NB4 (cell line): ENCODE measurements at regions not wholly inside any gene's neighbourhood (a gene's known extent, or its start where the extent isn't known, plus 50 kb on each side); places are given as distances from the start of the nearest gene placed in this dataset.

ENCODE experiments used
- DNase-seq: peaks from one replicate; pipeline ENCODE4 v3.0.0; 2010; ENCODE audit warnings: low read depth
- H3K4me3 ChIP-seq: one replicate; pipeline ENCODE4 v1.5.1; 2011; ENCODE audit warnings: mild to moderate bottlenecking, low read depth, low read length, moderate library complexity
- MYC ChIP-seq: IDR thresholded peaks from 2 replicates; pipeline ENCODE4 v1.6.1; 2011; ENCODE audit warnings: low read depth, low read length
- POLR2A ChIP-seq: IDR thresholded peaks from 2 replicates; pipeline ENCODE4 v1.6.1; 2011; ENCODE audit warnings: mild to moderate bottlenecking; ENCODE audit not compliant: insufficient read length; ENCODE audit errors: extremely low read depth
- TF ChIP-seq, protein P1 (sequence below): IDR thresholded peaks from one replicate; pipeline ENCODE4 v1.5.1; 2012; ENCODE audit warnings: low read depth, low read length
- TF ChIP-seq, protein P2 (sequence below): IDR thresholded peaks from 2 replicates; pipeline ENCODE4 v1.6.1; 2011; ENCODE audit warnings: low read depth, low read length

DNA sequence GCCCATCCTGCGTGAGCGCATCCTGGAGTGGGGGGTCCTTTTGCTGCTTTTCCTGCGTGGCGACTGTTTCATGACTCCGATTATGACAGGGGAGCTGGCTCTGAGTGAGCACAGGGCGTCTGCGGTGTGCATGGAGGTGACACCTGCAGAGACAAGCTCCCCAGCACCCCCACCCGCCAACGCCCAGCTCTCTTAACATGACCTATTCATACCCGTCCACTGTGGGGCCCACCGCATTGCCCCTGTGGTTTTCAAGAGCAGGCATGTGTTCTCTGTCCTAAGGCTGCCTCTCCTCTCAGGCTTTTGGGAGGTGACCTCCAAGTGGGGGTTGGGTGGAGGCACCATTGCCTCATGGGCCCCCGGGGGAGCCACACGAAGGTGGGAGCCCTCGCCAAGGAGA is 500.7 kb downstream of the TCERG1L start:
- TF ChIP-seq, protein P1, sequence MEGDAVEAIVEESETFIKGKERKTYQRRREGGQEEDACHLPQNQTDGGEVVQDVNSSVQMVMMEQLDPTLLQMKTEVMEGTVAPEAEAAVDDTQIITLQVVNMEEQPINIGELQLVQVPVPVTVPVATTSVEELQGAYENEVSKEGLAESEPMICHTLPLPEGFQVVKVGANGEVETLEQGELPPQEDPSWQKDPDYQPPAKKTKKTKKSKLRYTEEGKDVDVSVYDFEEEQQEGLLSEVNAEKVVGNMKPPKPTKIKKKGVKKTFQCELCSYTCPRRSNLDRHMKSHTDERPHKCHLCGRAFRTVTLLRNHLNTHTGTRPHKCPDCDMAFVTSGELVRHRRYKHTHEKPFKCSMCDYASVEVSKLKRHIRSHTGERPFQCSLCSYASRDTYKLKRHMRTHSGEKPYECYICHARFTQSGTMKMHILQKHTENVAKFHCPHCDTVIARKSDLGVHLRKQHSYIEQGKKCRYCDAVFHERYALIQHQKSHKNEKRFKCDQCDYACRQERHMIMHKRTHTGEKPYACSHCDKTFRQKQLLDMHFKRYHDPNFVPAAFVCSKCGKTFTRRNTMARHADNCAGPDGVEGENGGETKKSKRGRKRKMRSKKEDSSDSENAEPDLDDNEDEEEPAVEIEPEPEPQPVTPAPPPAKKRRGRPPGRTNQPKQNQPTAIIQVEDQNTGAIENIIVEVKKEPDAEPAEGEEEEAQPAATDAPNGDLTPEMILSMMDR = no peak
- TF ChIP-seq, protein P2, sequence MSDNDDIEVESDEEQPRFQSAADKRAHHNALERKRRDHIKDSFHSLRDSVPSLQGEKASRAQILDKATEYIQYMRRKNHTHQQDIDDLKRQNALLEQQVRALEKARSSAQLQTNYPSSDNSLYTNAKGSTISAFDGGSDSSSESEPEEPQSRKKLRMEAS = no peak
- TF ChIP-seq MYC (no peak), POLR2A (no peak)
- H3K4me3 ChIP-seq = no peak overlapping the region
- DNase-seq = no peak

DNA sequence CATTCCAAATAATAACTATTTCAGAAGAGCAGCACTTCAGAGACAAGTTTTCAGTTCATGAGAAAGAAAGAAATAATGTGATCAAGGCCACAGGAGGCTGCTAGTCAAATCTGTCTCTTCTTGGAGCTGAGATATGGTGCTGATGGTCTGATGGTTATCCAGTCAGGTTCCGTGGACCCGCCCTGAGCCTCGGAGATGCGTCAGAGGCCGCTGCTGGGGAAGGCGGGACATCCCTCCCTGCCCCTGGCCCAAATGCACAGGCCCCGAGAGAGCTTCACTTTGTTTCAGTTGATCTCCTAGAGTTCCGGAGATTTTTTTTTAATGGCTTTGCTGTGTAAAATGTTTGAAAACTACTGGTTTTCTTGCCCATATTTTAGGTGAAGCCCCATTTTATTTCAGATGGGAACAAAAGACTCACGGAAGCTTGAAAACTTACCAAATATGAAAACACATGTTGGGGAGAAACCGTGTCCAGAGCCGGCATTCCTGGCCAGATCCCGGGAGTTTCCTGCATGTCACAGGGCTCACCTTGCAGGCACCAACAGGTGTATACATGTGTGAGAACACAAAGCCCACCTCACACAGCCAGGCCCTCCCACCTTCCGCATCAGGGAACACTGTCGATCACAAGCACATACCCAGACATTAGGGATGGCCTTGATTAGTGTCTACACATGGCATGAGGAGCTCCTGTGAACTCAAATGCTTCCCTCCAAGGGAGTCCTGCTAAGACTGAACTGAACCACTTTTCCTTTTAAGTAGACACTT is 499.0 kb downstream of the TCERG1L start:
- no peak for DNase-seq
- no peak overlapping the region for H3K4me3 ChIP-seq
- TF ChIP-seq, protein P2 = no peak
- no peak for TF ChIP-seq MYC
- TF ChIP-seq, protein P1 = no peak
- TF ChIP-seq POLR2A = no peak

DNA sequence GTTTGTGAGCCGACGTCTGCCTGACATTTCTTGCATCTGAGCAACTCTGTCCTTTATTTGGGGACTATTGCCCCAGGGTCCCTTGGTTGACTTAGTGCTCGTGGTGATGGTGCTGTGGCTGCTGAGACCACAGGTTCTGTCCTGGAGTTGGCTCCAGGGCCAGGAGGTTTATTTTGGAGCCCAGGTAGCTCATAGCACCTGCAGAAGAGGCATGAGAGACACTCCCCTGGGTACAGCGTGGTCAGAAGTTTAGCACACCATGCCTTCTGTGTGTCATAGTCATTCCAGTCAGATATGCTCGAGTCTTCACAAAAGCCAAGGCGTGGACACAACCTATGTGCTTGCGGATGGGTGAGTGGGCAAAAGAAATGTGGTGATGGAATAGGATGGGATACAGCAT is 496.9 kb downstream of the TCERG1L start:
- TF ChIP-seq MYC (no peak), POLR2A (no peak)
- TF ChIP-seq, protein P2 = no peak
- TF ChIP-seq, protein P1 = no peak
- no peak for DNase-seq
- H3K4me3 ChIP-seq = no peak overlapping the region

DNA sequence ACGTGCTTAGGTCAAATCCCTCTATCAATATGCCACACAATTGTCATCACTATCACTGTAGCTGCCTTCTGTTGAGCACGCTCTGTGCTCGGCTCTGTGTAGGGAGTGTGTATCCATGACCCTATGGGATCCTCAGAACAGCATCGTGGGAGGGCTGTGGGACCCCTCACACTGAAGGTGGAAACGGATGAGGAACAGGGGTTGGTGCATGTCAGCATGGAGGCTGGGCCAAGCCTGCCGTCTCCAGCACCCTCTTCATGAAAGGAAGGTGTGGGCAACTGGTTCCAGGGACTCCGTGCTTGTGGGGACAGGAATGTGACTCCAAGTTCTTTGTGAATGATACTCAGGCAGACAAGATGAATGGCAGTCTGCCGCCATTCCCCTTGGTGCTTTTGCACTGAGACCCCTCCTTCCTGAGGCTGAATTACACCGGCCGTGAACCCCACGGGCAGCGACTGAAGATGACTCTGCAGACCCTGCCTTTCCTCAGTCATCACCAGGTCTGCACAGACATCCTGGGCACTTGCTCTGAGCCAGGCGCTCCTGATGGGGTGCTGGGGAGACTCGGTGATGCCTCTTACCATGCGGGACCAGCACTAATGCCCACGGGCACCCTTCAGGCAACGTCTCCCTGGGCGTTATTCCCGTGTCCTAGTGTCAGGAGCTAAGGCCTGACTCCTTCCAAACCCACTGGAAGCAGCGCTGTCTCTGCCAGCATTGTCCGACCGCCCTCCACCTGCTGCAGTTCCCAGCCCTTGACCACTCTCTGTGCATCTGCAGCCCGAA is 495.2 kb downstream of the TCERG1L start:
- no peak for DNase-seq
- H3K4me3 ChIP-seq = no peak overlapping the region
- TF ChIP-seq MYC = no peak
- TF ChIP-seq, protein P1 = no peak
- TF ChIP-seq, protein P2 = no peak
- no peak for TF ChIP-seq POLR2A

DNA sequence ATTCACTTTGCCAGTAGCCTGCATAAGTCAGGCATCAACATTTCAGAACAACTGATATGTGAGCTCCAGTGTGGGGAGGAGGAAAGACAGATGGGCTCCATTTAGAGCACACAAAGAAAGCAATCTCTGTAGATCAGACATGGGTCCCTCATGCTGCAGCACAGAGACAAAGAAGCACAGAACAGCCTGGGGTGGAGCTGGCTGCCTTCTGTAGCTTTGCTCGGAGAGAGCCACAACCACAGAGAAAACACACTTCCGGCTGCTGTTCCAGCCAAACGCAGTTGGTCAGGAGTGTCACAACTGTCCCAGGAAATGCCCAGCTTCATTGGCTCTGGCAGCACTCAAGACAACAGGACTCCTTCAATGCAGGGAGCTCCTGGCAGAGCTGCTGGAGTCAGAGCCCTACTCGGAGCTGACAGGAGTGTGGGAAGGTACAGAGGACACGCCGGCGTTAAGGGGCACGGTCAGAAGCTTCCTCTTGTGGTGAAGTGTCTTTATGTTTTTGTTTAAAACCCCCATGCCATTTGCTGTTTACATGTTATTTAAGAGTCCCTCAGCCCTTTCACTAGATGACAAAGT is 494.4 kb downstream of the TCERG1L start:
- no peak overlapping the region for H3K4me3 ChIP-seq
- TF ChIP-seq, protein P1 = no peak
- no peak for TF ChIP-seq MYC
- TF ChIP-seq POLR2A = no peak
- TF ChIP-seq, protein P2 = no peak
- peak; percentile 34 for DNase-seq
